Coronary artery (tissue), 2 donors: ENCODE measurements at regions not wholly inside any gene's neighbourhood (a gene's known extent, or its start where the extent isn't known, plus 50 kb on each side); places are given as distances from the start of the nearest gene placed in this dataset.
"Not testable (repeated sequence)": the region's sequence is repeated elsewhere in the genome, so short reads cannot be mapped to it uniquely, and the experiment has no call there.

Experiments
- DNase-seq: peaks from one replicate; pipeline ENCODE4 v3.0.0-alpha.2; 2017; ENCODE audit warnings: low spot score
- H3K27ac ChIP-seq, 2 donors: fragments of 200-600 bp; sonication (generic); one replicate each; pipeline ENCODE4 v1.5.1; 2016 to 2019
- H3K4me3 ChIP-seq: fragments of 200-600 bp; sonication (generic); 2 replicates; pipeline ENCODE4 v1.5.1; 2016; ENCODE audit warnings: mild to moderate bottlenecking, moderate library complexity
- TF ChIP-seq, protein P1 (sequence below): fragments of 200-600 bp; sonication (generic); IDR thresholded peaks from one replicate; pipeline ENCODE4 v1.5.1; 2019; ENCODE audit warnings: antibody characterized with exemption

DNA sequence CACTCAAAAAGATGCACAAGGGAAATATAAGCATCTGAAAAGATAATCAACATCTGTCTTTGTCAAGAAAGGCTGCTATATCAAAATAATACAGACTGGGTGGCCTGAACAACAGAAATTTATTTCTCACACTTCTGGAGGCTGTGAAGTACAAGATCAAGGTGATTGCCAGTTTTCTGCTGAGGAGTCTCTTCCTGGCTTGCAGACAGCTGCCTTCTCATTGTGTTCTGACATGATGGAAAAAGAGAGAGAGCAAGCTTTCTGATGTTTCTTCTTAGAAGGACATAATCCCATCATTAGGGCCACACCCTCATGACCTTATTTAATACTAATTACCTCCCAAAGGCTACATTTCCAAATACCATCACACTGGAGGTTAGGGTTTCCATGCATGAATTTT, 1573.3 kb downstream of the SI start:
- Histone ChIP-seq H3K4me3 (no peak overlapping the region), H3K27ac (no peak overlapping the region)
- DNase-seq, result no peak
- TF ChIP-seq, protein P1, sequence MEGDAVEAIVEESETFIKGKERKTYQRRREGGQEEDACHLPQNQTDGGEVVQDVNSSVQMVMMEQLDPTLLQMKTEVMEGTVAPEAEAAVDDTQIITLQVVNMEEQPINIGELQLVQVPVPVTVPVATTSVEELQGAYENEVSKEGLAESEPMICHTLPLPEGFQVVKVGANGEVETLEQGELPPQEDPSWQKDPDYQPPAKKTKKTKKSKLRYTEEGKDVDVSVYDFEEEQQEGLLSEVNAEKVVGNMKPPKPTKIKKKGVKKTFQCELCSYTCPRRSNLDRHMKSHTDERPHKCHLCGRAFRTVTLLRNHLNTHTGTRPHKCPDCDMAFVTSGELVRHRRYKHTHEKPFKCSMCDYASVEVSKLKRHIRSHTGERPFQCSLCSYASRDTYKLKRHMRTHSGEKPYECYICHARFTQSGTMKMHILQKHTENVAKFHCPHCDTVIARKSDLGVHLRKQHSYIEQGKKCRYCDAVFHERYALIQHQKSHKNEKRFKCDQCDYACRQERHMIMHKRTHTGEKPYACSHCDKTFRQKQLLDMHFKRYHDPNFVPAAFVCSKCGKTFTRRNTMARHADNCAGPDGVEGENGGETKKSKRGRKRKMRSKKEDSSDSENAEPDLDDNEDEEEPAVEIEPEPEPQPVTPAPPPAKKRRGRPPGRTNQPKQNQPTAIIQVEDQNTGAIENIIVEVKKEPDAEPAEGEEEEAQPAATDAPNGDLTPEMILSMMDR, result no peak

- not testable (repeated sequence) for H3K4me3 ChIP-seq, H3K27ac ChIP-seq, DNase-seq
Observed at GRCh38 chr3:163499736-163500219, 1578.5 kb downstream of the SI start.

DNA sequence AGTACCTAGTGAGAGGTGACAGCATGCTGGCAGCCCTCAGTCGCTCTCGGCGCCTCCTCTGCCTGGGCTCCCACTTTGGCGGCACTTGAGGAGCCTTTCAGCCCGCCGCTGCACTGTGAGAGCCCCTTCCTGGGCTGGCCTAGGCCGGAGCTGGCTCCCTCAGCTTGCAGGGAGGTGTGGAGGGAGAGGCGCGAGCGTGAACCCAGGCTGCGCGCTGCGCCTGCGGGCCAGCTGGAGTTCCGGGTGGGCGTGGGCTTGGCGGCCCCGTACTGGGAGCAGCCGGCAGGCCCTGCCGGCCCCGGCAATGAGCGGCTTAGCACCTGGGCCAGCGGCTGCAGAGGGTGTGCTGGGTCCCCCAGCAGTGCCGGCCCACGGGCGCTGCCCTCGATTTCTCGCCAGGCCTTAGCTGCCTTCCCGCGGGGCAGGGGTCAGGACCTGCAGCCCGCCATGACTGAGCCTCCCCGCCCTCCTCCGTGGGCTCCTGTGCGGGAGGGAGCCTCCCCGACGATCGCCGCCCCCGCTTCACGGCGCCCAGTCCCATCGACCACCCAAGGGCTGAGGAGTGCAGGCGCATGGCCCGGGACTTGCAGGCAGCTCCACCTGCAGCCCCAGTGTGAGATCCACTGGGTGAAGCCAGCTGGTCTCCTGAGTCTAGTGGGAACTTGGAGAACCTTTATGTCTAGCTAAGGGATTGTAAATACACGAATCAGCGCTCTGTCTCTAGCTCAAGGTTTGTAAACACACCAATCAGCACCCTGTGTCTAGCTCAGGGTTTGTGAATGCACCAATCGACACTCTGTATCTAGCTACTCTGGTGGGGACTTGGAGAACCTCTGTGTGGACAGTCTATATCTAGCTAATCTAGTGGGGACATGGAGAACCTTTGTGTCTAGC, 1579.2 kb downstream of the SI start:
- not testable (repeated sequence) for H3K27ac ChIP-seq, H3K4me3 ChIP-seq, DNase-seq

DNA sequence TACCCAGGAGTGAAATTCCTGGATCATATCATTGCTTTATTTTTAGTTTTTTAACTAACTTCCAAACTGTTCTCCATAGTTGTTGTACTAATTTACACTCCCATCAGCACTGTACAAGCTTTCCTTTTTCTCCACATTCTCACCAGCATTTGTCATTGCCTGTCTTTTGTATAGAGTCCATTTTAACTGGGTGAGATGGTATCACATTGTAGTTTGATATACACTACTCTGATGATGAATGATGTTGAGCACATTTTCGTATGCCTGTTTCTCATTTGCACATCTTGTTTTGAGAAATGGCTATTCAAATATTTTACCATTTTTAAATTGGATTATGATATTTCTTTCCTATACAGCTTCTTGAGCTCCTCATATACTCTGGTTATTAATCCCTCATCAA, 1586.6 kb downstream of the SI start:
- TF ChIP-seq, protein P1, result no peak
- no peak overlapping the region for H3K27ac ChIP-seq
- DNase-seq, result no peak
- H3K4me3 ChIP-seq, result no peak overlapping the region

GRCh38 chr3:163490119-163490518, 1588.2 kb downstream of the SI start:
- no peak overlapping the region for H3K27ac ChIP-seq
- DNase-seq, result no peak
- TF ChIP-seq, protein P1, result no peak
- H3K4me3 ChIP-seq, result no peak overlapping the region

DNA sequence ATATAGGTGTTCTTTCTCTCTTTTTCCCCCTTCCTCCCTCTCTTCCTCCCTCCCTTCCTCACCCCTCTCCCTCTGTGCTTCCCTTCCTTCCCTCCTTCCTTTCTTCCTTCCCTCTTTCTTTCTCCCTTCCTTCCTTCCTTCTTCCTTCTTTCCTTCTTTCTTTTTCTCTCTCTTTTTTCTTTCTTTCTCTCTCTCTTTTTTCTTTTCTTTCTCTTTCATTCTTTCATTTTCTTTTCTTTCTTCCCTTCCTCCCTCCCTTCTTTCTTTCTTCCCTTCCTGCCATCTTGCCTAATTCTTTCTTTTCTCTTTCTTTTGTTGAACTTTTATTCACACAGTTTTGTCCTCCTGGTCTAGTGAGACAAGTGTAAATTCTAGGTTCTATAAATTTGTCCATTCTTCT, 1595.6 kb downstream of the SI start:
- no peak for DNase-seq
- H3K4me3 ChIP-seq, result no peak overlapping the region
- TF ChIP-seq, protein P1, result no peak
- no peak overlapping the region for H3K27ac ChIP-seq

GRCh38 chr3:163481738-163482137, 1596.6 kb downstream of the SI start:
- TF ChIP-seq, protein P1, result no peak
- no peak for DNase-seq
- Histone ChIP-seq H3K4me3 (no peak overlapping the region), H3K27ac (no peak overlapping the region)

- no peak overlapping the region for H3K4me3 ChIP-seq
- TF ChIP-seq, protein P1, result no peak
- H3K27ac ChIP-seq, result no peak overlapping the region
- no peak for DNase-seq
Observed at GRCh38 chr3:163476179-163476578, 1602.1 kb downstream of the SI start.
